WTC11 (cell line): ENCODE measurements at regions not wholly inside any gene's neighbourhood (a gene's known extent, or its start where the extent isn't known, plus 50 kb on each side); places are given as distances from the start of the nearest gene placed in this dataset.

Experiments used
- ATAC-seq: fragments of 200-7000 bp; cut with Tn5 transposase; 2 replicates; pipeline ENCODE4 v1.10.0; 2021; ENCODE audit warnings: mild to moderate bottlenecking, moderate library complexity
- CTCF ChIA-PET: fragments of 300-600 bp; sonication (Branson Sonifier 250); formaldehyde crosslinking; loops from one replicate; lab custom pipeline; 2021; ENCODE audit warnings: antibody characterized with exemption; lab: Charles Lee
- POLR2A ChIA-PET: fragments of 350-600 bp; sonication (Branson Sonifier 250); formaldehyde crosslinking; loops from one replicate; lab custom pipeline; 2021; ENCODE audit warnings: antibody characterized with exemption; lab: Charles Lee
- DNase-seq: peaks from one replicate; pipeline ENCODE4 v3.0.0; 2021; ENCODE audit warnings: low spot score
- H3K27ac Mint-ChIP-seq: 2 replicates; pipeline ENCODE4 v1.8.0; 2021; ENCODE audit warnings: mixed read lengths
- H3K27me3 Mint-ChIP-seq: 2 replicates; pipeline ENCODE4 v1.8.0; 2021; ENCODE audit warnings: low read depth, mild to moderate bottlenecking, moderate library complexity, mixed read lengths
- H3K36me3 Mint-ChIP-seq: 2 replicates; pipeline ENCODE4 v1.8.0; 2021; ENCODE audit warnings: mixed read lengths
- H3K4me1 Mint-ChIP-seq: 2 replicates; pipeline ENCODE4 v1.8.0; 2022; ENCODE audit warnings: mixed read lengths
- H3K4me3 Mint-ChIP-seq: 2 replicates; pipeline ENCODE4 v1.8.0; 2021; ENCODE audit warnings: mild to moderate bottlenecking, moderate library complexity, mixed read lengths
- H3K9me3 Mint-ChIP-seq: 2 replicates; pipeline ENCODE4 v1.8.0; 2021; ENCODE audit warnings: mixed read lengths
- AR ChIP-seq: fragments of 250-450 bp; sonication (Bioruptor Pico); IDR thresholded peaks from 2 replicates; pipeline ENCODE4 v1.9.0; 2021; ENCODE audit warnings: mild to moderate bottlenecking
- CBFB ChIP-seq: sonication (generic); formaldehyde crosslinking; IDR thresholded peaks from 2 replicates; pipeline ENCODE4 v1.8.1; 2022; ENCODE audit warnings: mild to moderate bottlenecking, low read depth, missing genetic modification reagents
- E2F5 ChIP-seq: sonication (generic); formaldehyde crosslinking; IDR thresholded peaks from 2 replicates; pipeline ENCODE4 v1.8.1; 2022; ENCODE audit warnings: mild to moderate bottlenecking, moderate library complexity, missing genetic modification reagents
- ETV6 ChIP-seq: sonication (generic); formaldehyde crosslinking; IDR thresholded peaks from 2 replicates; pipeline ENCODE4 v1.8.1; 2022; ENCODE audit warnings: mild to moderate bottlenecking, missing genetic modification reagents
- GRHL2 ChIP-seq: fragments of 250-450 bp; sonication (Bioruptor Pico); IDR thresholded peaks from 2 replicates; pipeline ENCODE4 v1.8.0; 2022; ENCODE audit warnings: mild to moderate bottlenecking, moderate library complexity; ENCODE audit not compliant: insufficient replicate concordance, severe bottlenecking
- GTF2I ChIP-seq: fragments of 250-450 bp; sonication (Bioruptor Pico); conservative IDR thresholded peaks from 2 replicates; pipeline ENCODE4 v1.4.0; 2021; ENCODE audit warnings: mild to moderate bottlenecking
- MLX ChIP-seq: sonication (generic); formaldehyde crosslinking; IDR thresholded peaks from 2 replicates; pipeline ENCODE4 v1.8.1; 2023; ENCODE audit warnings: mild to moderate bottlenecking, missing genetic modification reagents, moderate library complexity
- MYBL2 ChIP-seq: sonication (generic); formaldehyde crosslinking; IDR thresholded peaks from 2 replicates; pipeline ENCODE4 v1.8.1; 2023; ENCODE audit warnings: mild to moderate bottlenecking, moderate library complexity, missing genetic modification reagents
- NFE2L1 ChIP-seq: sonication (generic); formaldehyde crosslinking; IDR thresholded peaks from 2 replicates; pipeline ENCODE4 v1.8.1; 2023; ENCODE audit warnings: missing genetic modification reagents
- NFYB ChIP-seq: sonication (generic); formaldehyde crosslinking; conservative IDR thresholded peaks from 2 replicates; pipeline ENCODE4 v1.8.0; 2022; ENCODE audit warnings: low read depth, missing genetic modification reagents
- NR1H2 ChIP-seq: sonication (generic); formaldehyde crosslinking; IDR thresholded peaks from 2 replicates; pipeline ENCODE4 v1.9.0; 2021; ENCODE audit warnings: mild to moderate bottlenecking, moderate library complexity, missing genetic modification reagents
- TEAD1 ChIP-seq: sonication (generic); formaldehyde crosslinking; IDR thresholded peaks from 2 replicates; pipeline ENCODE4 v1.8.0; 2022; ENCODE audit warnings: mild to moderate bottlenecking, missing genetic modification reagents
- ZNF219 ChIP-seq: sonication (generic); formaldehyde crosslinking; IDR thresholded peaks from 2 replicates; pipeline ENCODE4 v1.8.0; 2023; ENCODE audit warnings: missing genetic modification reagents, mild to moderate bottlenecking, borderline replicate concordance
- ZNF263 ChIP-seq: sonication (generic); formaldehyde crosslinking; IDR thresholded peaks from 2 replicates; pipeline ENCODE4 v1.8.1; 2022; ENCODE audit warnings: low read depth, mild to moderate bottlenecking, moderate library complexity, missing genetic modification reagents
- ZNF281 ChIP-seq: sonication (generic); formaldehyde crosslinking; IDR thresholded peaks from 2 replicates; pipeline ENCODE4 v1.8.0; 2023; ENCODE audit warnings: mild to moderate bottlenecking, missing genetic modification reagents
- ZNF416 ChIP-seq: fragments of 250-450 bp; sonication (Bioruptor Pico); IDR thresholded peaks from 2 replicates; pipeline ENCODE4 v1.9.0; 2021; ENCODE audit warnings: mild to moderate bottlenecking, inconsistent platforms
- ZNF423 ChIP-seq: fragments of 250-450 bp; sonication (Bioruptor Pico); IDR thresholded peaks from 2 replicates; pipeline ENCODE4 v2.1.2; 2022; ENCODE audit warnings: mild to moderate bottlenecking, moderate library complexity
- TF ChIP-seq, protein P1 (sequence below): sonication (generic); formaldehyde crosslinking; IDR thresholded peaks from 2 replicates; pipeline ENCODE4 v1.8.1; 2022; ENCODE audit warnings: low read depth, mild to moderate bottlenecking, moderate library complexity, missing genetic modification reagents, borderline replicate concordance
- TF ChIP-seq, protein P2 (sequence below): sonication (generic); formaldehyde crosslinking; IDR thresholded peaks from 2 replicates; pipeline ENCODE4 v1.8.1; 2023; ENCODE audit warnings: mild to moderate bottlenecking, missing genetic modification reagents, borderline replicate concordance

DNA sequence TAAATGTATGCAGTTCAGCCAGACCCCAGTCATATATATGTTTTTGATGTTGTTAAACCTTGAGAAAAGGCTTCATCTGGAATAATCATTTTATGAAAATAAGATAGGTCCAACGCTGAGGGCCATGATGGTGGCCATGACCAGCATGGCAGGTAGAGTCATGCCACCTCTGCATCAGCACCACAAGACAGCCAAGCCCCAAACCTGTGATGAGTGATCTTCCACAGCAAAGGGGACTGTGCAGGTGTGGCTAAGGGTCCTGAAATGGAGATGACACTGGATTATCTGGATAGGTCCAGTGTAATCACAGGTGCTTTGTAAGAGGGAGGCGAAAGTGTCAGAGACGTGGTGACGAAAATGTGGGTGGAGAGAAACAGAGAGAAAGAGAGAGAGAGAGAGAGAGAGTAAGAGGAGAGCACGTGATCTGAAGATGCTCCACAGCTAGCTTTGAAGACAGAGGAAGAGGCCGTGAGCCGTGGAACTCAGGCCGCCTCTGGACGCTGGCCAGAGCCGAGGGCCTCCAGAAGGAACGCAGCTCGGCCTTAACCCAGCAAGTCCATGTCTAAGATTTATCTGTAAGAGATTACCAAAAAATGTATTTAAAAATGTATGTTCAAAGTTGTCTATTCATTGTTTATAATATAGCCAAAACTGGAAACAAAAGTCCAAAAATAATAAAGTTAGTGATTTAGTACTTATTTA is 304.4 kb upstream of the SHH start:
- CTCF ChIA-PET = no interaction called here
- ATAC-seq = no peak
- POLR2A ChIA-PET = no interaction called here
- Mint-ChIP-seq H3K36me3 (peaks cover 26% of the 10 kb centered on the region), H3K4me1 (no peaks in the 10 kb centered on the region), H3K9me3 (peaks cover 61% of the 10 kb centered on the region), H3K27me3 (no peaks in the 10 kb centered on the region), H3K27ac (no peak overlapping the region), H3K4me3 (no peak overlapping the region)
- no peak for DNase-seq
- TF ChIP-seq E2F5 (CRISPR knock-in tag) = no peak
- TF ChIP-seq NR1H2 (CRISPR knock-in tag) = no peak
- no peak for TF ChIP-seq ETV6 (CRISPR knock-in tag)
- TF ChIP-seq, protein P1, sequence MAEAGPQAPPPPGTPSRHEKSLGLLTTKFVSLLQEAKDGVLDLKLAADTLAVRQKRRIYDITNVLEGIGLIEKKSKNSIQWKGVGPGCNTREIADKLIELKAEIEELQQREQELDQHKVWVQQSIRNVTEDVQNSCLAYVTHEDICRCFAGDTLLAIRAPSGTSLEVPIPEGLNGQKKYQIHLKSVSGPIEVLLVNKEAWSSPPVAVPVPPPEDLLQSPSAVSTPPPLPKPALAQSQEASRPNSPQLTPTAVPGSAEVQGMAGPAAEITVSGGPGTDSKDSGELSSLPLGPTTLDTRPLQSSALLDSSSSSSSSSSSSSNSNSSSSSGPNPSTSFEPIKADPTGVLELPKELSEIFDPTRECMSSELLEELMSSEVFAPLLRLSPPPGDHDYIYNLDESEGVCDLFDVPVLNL (CRISPR knock-in tag) = no peak
- no peak for TF ChIP-seq ZNF281
- no peak for TF ChIP-seq NFE2L1
- TF ChIP-seq MYBL2 = no peak
- TF ChIP-seq GTF2I (CRISPR knock-in tag) = no peak
- no peak for TF ChIP-seq ZNF263 (CRISPR knock-in tag)
- no peak for TF ChIP-seq MLX (CRISPR knock-in tag)
- TF ChIP-seq AR (CRISPR knock-in tag) = no peak
- no peak for TF ChIP-seq GRHL2 (CRISPR knock-in tag)
- no peak for TF ChIP-seq TEAD1
- TF ChIP-seq NFYB (CRISPR knock-in tag) = no peak

DNA sequence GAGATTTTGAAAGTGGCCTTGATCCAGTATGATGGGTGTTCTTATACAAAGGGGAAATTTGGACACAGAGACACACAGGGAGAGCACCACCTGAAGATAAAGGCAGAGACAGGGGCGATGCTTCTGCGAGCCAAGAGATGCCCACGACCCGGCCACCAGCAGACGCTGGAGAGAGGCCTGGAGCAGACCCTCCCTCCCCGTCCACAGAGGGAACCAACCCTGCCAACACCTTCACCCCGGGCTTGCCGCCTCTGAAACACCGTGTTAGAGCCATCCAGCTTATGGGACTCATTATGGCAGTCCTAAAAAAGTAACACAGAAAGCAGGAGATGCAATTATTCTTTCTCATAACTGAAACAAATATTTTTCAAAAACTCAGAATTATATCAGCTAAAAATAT is 303.3 kb upstream of the SHH start:
- no peak for TF ChIP-seq ZNF416 (CRISPR knock-in tag)
- TF ChIP-seq, protein P2, sequence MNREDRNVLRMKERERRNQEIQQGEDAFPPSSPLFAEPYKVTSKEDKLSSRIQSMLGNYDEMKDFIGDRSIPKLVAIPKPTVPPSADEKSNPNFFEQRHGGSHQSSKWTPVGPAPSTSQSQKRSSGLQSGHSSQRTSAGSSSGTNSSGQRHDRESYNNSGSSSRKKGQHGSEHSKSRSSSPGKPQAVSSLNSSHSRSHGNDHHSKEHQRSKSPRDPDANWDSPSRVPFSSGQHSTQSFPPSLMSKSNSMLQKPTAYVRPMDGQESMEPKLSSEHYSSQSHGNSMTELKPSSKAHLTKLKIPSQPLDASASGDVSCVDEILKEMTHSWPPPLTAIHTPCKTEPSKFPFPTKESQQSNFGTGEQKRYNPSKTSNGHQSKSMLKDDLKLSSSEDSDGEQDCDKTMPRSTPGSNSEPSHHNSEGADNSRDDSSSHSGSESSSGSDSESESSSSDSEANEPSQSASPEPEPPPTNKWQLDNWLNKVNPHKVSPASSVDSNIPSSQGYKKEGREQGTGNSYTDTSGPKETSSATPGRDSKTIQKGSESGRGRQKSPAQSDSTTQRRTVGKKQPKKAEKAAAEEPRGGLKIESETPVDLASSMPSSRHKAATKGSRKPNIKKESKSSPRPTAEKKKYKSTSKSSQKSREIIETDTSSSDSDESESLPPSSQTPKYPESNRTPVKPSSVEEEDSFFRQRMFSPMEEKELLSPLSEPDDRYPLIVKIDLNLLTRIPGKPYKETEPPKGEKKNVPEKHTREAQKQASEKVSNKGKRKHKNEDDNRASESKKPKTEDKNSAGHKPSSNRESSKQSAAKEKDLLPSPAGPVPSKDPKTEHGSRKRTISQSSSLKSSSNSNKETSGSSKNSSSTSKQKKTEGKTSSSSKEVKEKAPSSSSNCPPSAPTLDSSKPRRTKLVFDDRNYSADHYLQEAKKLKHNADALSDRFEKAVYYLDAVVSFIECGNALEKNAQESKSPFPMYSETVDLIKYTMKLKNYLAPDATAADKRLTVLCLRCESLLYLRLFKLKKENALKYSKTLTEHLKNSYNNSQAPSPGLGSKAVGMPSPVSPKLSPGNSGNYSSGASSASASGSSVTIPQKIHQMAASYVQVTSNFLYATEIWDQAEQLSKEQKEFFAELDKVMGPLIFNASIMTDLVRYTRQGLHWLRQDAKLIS = no peak
- TF ChIP-seq CBFB = no peak
- TF ChIP-seq ZNF219 = no peak
- no peak for TF ChIP-seq NR1H2 (CRISPR knock-in tag)
- no peak for TF ChIP-seq ZNF423
- no peak overlapping the region for H3K4me3 Mint-ChIP-seq
- ATAC-seq (no peak), DNase-seq (no peak)
- POLR2A ChIA-PET = no interaction called here
- H3K27me3 Mint-ChIP-seq = no peaks in the 10 kb centered on the region
- no peaks in the 10 kb centered on the region for H3K4me1 Mint-ChIP-seq
- H3K27ac Mint-ChIP-seq = no peak overlapping the region
- H3K36me3 Mint-ChIP-seq = peaks cover 34% of the 10 kb centered on the region
- CTCF ChIA-PET = no interaction called here
- peaks cover 69% of the 10 kb centered on the region for H3K9me3 Mint-ChIP-seq
